Hematopoietic multipotent progenitor cell treated with erythropoietin and hydrocortisone succinate and interleukin-3 and kit ligand, for 6 days (in vitro differentiated cells): ENCODE measurements at regions not wholly inside any gene's neighbourhood (a gene's known extent, or its start where the extent isn't known, plus 50 kb on each side); places are given as distances from the start of the nearest gene placed in this dataset.

Experiments used
- DNase-seq: peaks from one replicate; pipeline ENCODE4 v3.0.0-alpha.2; 2015

DNA sequence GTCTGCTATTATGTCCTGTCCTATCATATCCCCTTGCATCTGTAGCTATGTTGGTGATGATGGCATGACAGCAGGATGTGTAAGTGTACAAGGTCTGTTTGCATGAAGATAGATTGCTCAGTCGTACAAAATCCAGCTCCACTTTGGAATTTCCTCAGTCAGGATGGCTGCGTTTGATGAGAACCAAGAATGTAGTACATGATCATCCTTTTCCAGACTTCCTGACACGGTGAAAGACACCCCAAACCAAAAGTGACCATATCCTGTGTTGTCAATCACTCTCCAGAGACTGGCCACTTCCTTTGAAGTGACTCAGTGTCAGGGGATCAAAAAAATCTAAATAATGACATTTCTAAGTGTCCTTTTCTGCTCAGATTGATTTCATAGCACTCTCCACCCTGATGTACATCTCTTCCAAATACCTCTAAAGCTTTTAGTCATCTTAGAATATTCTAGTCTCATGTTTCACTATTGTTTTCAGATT, 213.4 kb downstream of the PLK2 start:
- DNase-seq, result no peak

DNA sequence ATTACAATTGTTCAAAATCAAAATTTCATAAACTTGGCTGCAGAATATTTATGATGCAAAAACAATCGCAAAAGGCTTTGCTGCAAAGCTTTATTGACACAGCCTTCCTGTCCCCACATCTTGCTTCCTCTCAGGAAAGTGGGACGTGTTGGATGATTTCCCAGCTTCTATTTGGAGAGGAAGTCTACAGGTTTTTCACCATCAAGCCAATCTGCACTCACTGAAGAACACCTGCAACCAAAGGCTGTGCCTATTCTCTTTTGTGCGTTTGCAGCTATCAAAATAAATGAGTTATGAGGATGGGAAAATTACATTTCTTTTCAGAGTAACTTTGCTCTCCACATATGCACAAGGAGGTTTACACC, 214.4 kb downstream of the PLK2 start:
- DNase-seq, result no peak

DNA sequence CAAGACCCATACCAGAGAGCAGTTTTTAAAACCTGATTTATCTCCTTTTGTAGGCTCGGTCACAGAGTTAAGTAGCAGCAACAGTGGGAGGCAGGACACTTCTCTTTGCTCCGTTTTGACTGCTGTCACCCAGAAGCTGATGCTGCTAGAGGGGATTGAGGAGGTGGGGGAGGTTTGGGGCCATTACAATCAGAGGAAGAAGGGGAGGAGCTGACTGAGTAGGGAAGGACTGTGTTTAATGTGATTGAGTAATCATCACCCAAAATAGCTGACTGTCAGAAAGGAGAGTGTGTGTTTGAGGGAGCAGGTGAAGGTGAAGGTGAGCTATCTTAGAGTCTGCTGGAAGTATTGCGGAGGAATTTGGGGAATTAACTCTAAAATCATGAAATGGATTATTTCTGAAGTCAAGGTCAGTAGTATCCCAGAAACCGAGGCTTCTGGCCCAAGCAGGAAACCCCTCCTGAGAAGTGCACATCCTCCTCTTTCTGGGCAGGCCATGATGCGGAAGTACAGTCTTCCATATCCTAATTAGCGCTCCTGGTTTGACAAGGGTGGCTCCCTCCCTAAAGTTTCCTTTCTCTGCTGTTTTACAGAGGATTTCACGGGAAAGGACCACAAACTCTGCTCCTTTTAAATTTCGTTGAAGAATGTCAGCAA, 214.9 kb downstream of the PLK2 start:
- DNase-seq, result no peak

DNA sequence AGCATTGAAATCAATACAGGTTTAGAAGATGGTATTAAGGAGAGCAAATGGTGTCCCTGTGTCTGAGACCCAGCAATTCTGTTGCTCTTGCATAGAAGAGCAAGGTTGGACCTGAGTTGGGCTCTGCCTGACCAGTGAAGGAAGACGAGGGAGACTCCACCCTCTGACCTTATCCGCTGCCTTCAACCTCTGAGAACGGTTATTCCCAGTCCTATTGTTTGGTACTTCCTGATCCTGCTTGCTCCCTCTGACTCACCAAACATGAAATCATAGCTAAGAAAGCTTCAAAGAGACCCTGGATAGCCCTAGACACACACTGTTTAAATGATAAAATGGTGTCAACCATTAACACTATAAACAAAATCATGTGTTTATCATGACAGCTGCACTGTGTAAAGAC, 218.5 kb downstream of the PLK2 start:
- no peak for DNase-seq

DNA sequence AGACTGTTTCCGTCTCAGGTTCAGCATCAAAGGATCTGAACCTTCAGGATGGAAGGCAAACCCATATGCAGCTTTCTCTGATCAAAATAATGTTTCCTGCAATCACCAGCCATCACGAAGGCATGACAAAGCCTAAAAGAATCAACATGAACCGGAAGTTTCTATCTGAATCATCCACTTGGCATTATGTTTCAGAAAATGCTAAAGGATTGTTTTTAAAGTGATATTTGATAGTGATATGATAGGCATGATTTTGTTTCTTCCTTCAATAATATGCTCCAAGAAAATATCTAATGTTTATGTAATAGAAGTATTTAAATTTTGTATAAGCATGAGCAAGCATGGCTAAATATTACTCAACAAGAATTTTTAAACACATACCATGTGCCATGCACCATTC, 219.6 kb downstream of the PLK2 start:
- no peak for DNase-seq

DNA sequence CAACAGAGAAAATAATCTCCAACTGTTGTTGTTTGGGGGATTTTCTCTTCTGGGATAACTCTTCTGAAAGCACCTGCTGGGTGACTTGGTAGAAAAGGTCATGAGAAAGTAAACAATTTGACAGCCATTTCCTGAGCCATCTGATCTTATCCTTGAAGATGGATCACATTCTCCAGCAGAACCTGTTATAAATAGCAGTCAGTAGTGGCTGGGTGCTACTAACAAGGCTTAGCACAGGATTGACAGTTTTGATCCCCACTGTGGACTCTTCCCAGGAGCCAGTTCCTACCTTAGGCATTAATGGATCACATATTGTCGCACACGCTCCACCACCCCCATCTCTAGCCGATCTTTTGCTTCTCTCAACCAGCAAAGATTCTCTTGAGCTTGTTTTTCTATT, 220.2 kb downstream of the PLK2 start:
- DNase-seq, result no peak

DNA sequence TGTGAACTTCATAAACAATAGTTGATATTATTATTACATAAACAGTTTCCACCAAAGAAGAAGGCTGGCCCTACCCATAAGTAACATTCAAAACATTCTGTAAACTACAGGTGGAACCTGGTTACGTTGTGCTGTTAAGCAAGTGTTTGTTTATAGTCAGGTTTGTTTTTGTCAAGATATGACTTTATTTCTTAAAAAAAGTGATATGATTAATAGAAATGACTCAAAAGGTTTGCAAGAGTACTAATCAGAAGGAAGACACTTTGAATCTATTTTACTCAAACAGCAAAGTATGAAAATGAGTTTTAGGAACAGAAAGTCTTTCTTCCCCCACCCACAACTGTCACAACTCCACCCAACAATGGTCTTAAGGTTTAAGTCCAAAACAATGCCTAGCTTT, 220.8 kb downstream of the PLK2 start:
- no peak for DNase-seq

DNA sequence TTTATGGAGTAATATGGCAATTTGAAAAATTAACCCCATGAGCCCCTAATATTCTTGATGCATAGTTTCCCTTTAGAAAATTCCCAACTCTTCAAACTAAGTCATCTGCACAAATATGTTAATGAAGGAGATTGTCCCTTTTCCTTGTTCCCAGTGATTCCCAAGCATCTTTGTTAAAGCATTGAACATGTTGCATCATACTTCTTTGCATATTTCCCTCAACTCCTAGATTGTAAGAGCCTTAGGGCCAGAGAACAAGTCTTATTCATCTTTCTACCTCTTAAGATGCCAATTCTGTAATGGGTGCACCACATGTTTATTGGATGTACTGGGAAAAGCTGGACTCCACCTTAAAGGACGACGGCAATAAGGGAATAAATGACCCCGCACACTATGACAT, 223.4 kb downstream of the PLK2 start:
- no peak for DNase-seq

DNA sequence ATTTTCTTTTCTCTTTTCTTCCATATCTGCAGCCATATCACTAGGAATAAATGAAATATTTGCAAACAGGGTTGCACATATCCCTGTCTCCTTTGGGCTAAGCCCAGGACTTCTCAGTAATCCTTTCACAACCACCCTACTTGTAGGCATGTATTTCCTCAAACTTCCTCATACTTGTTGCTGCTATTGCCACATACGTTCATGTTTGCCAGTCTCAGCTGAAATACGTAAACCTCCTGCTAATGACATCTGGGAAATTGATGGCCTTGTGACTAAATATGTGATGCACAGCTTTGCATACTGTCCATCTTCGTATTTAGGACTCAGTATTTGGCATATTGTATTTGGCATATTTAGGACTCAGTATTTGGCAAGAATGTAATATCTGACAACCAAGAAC, 224.6 kb downstream of the PLK2 start:
- peak; percentile 13 for DNase-seq

DNA sequence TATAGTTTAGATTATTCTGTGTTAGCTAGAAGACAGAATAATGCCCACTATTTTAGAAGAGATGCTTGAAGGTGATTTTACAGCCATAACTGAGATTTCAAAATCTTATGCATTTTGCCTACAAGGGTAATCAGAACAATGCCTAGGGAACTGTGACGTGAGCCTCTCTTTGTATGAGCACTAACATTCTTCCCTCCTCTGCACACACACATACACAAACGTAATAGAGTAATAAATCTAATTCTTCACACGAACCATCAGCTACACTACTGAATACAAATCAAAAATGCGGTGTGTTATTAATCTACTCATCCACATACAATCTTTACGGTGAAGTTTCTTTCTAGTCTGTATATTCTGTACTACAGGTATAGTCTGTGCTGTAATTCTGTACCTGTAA, 227.8 kb downstream of the PLK2 start:
- no peak for DNase-seq

DNA sequence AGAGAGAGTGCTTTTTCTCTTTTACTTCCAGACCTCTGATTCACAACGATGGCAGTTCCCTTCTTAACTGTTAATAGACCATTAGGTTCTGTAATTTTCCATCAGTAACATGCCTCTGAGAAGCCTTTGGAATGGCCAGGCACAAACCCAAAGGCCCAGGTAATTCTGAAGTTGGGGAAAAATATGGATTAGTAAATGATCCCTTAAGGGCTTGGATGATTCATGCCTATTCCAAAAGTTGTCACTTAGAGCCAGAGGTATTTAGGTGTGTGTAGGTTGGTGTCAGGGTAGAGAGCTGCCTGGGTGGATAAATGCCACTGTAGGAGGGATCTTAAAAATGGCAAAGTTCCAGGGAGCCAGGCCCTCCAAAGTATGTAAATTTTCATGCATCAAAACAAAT, 228.8 kb downstream of the PLK2 start:
- DNase-seq, result no peak

DNA sequence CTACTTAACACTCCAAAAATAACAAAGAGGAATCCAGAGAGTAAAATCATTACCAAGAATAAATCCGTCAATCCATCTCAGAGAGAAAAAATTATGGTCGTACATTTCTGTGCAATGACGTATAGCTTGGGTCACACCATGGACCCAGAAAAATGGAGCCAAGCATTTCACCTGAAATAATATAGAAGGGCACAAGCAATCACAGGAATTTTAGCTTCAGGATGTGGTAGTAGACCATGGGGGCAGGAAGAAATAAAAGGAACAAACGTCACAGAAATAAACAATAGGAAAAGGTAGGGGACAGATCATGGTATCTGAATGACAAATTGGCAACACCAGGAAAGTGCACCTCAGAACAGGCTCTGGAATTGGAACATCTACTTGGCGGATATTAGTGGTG, 231.0 kb downstream of the PLK2 start:
- no peak for DNase-seq

DNA sequence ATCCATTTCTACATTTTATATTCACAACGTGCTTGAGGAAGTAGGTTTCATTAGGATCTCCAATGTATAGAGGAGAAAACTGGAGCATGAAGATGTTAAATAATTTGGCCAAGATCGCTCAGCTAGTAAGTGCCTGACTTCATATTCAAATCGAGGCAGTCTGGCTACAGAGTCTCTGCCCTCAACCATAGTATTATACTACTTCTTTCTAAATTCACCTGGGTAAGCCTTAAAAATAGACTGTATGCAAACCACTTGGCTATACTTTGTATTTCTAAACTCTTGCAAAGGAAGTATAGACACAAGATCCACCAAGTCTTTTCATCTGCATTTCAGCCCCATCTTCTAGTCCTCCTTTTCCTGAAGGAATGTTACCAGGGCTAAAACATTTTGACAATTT, 232.0 kb downstream of the PLK2 start:
- DNase-seq, result no peak

DNA sequence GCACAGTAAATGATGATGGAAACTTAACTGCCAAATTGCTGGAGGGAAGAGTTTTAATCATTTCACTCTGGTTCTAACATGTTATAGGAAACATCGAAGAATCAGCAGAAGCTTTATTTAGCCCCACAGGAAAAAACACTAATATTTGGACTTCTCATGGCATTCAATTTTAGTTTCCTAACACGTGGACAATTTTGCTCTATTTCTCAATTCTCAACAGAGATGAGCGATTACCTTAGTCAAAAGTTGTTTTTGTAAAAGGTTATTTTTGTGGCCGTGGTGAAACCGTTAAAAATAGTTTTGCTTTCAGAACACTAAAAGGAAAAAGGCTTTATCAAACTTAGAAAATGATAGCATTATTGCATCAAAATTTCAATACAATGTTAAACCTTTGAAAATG, 235.2 kb downstream of the PLK2 start:
- no peak for DNase-seq

DNA sequence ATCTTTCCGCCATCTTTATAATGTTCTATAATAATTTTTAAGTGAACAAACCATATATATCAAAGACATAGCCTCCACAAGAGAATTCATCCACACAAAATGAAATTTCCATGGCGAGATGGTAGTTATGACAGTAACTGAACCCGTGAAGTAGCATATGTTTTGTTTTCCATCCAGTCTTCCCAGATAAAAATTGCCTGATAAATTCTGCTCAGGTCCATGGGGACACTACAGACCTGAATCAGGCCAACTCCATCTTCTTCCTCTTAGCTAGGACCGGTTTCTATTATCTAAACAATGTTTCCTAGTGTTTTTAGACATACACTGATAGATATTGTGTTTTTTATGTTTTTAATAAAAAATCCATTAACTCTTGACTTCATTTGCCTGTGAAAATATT, 235.7 kb downstream of the PLK2 start:
- DNase-seq, result no peak

DNA sequence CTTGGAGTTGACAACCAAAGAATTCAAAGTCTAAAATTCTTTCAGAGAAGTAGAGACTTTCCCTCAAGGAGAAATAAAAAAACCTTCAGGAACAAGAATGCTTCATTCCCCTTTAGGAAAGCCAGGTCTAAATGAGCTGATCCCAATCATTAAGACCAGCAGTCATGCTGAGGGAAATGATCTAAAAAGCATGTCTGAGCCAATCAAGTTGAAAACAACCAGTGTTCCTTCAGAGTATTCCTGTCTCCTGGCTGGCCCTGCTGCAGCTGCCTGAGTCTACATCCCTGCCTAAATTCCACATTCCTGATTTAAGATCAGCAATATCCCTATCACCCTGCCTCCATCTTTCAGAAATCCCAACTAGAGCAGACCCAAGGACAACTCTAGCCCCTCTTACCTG, 244.5 kb downstream of the PLK2 start:
- DNase-seq, result no peak

DNA sequence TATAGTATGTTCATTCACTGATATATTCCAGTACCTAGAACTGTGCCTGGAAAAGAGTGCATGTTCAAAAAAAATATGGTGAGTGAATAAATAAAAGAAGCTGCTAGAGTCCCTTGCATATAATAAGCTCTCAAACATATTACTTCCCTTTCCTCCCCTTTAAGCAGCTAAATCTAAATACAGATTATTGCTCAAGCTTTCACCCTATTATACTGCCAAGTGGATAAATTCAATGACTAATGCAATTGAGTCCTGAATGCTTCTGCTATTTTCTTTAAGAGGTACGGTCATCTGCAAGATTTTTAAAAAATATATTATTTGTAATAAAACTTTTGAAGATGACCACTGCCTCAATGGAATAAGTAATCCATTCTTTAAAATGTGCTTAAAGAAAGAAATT, 248.4 kb downstream of the PLK2 start:
- DNase-seq, result no peak

DNA sequence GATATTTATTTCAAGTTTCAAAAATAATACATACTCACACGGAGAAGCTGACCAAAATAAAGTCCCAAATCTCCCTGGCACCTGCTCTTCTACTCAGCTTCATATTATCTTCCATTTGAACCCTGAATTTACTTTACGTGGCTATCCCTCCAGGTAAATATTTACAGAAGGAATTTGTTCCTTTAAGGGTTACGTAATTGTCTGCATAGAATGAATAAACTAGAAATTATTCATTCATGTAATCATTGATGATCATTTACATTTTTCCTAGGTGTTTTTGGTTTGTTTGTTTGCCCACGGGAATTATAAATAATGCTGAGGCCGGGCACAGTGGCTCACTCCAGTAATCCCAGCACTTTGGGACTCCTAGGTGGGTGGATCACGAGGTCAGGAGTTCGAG, 251.2 kb downstream of the PLK2 start:
- DNase-seq, result no peak

DNA sequence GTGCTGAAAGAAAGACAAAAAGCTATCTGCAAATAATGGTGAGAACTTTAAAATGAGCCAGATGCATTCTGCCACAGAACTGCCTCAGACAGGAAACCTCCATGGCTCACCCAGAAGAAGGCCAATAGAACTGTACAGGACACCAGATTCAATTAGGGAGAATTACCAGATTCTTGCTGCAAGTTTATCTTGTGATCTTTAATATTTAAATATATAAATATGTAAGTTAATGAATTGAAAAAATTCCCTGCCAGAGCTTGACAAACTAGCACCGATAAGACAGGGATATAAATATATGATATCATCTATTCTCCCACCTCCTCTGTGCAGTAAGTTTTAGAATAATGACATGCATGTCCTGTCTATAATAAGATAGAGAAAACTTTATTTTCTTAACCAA, 252.8 kb downstream of the PLK2 start:
- no peak for DNase-seq

DNA sequence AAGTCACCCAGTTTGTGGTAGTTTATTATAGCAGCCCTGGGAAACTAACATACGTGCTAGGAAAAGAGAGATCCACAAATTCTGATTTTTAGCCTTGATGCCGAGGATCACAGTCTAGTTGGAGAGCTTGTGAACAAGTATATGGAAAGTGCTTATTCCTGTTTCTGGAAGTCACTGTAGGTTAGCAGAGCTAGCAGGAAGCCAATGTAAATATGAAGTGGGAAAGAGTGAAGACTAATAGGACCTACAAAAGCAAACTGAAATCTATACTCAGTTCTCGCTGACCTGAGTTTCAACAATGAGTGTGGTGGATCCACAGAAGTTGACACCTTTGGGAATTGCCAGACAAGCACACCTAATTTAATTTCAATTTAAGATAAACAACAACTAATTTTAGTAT, 254.9 kb downstream of the PLK2 start:
- no peak for DNase-seq

DNA sequence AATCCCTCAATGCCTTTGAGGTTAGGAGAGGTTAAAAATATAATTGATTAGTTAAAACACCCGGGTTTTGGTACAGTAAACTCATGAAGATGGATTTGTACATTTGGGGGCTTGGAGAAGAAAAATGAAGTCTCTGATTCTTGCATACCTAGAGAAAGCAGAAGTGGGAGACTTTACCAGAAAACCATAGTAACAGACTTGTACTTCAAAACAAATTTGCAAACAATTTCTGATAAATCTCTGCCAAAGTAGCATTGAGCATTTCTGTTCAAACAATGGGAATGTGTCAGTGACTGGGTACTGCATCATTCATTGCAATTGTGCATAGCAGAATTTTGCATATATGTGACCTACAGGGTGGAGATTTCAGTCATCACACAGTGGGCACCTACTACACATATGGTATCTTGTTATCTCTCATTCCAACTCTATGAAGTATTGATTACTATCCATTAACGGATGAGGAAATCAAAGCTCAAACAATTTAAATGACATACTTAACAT, 256.9 kb downstream of the PLK2 start:
- DNase-seq, result no peak

DNA sequence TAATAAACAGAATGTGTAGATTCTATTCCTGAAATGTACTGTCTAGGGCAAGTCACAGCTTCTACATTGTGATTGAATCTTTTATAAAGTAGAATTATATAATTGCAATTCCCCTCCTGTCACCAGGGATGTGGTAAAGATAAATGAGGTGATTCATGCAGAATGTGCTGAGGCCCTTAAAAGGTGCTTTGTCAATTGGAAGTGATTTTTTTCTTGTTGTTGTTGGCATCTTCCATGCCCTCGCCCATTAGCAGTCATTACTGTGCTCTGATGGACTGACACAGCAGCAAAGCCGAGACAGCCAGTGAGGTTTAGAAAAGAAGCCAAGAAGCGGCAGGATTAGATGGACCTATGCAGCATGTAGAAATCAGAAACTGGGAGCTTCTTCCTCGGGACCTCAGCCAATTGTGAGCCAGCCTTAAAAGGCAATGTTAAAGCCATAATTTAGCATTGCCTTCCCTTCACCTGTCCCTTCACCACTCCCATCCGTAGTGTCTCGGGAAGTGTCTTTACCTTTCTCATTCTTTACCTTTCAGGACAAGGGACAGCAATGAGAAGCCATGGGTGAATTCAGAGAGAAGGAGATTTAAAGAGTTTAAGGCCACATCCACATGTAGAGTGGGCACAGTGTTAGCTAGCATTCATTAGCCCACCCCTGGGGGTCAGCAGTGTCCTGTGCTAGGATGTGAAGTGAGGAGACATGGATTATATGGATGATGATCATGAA, 257.8 kb downstream of the PLK2 start:
- DNase-seq, result no peak

DNA sequence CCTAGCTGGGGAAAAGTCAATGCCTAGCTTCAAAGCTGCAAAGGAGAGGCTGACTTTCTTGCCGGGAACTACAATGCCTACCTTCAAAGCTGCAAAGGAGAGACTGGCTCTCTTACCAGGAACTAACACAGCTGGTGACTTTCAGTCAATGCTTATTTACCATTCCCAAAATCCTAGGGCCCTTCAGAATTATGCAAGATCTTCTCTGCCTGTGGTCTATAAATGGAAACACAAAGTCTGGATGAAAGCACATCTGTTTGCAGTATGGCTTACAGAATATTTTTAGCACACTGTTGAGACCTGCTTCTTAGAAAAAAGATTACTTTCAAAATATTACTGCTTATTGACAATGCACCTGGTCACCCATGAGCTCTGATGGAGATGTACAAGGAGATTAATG, 259.4 kb downstream of the PLK2 start:
- DNase-seq, result no peak

DNA sequence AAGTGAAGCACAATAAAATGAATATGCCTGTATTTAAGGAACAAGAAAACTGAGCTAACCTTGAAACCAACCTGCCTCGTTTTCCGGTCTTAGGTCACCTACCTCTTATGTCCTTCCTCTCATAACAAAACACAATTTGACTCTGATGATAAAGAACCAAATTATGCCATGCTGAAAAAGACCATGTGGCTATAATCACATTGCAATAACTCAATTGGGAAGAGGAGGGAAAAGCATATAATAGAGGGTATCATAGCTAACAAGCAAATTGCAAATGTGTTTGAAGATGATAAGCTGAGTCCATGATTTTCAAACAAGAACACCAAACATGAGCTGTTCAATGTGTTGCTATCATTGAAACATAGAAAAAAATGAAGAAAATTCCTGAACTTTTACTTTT, 260.8 kb downstream of the PLK2 start:
- DNase-seq, result no peak

DNA sequence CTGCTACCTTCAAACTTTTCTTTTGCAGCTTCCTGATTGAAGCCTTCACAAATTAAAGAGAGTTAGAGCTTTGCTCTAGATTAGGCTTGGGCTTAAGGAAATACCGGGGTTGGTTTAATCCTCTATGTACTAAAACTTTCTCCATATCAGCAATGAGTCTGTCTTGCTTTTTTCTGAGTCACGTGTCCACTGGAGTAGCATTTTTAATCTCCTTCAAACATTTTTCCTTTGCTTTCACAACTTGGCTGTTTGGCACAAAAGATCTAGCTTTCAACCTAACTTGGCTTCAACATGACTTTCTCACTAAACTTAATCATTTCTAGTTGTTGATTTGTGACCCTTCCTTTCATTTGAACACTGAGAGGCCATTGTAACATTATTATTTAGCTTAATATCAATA, 261.6 kb downstream of the PLK2 start:
- no peak for DNase-seq
